H9 (cell line): ENCODE measurements at regions not wholly inside any gene's neighbourhood (a gene's known extent, or its start where the extent isn't known, plus 50 kb on each side); places are given as distances from the start of the nearest gene placed in this dataset.

Source experiments
- DNase-seq: peaks from one replicate; pipeline ENCODE4 v3.0.0-alpha.2; 2017
- H2AFZ ChIP-seq: one replicate; pipeline ENCODE4 v1.6.1; 2013; ENCODE audit warnings: mild to moderate bottlenecking, low read length, control low read depth, moderate library complexity
- H2AK5ac ChIP-seq: 2 replicates; pipeline ENCODE4 v1.6.1; 2013; ENCODE audit warnings: low read length, control low read depth, mixed read lengths; ENCODE audit not compliant: insufficient read length
- H2BK120ac ChIP-seq: one replicate; pipeline ENCODE4 v1.6.1; 2013; ENCODE audit warnings: low read depth, mild to moderate bottlenecking, low read length, control low read depth, inconsistent platforms; ENCODE audit not compliant: poor library complexity, severe bottlenecking
- H2BK12ac ChIP-seq: 2 replicates; pipeline ENCODE4 v1.6.1; 2013; ENCODE audit warnings: low read length, control low read depth, mixed read lengths, low read depth; ENCODE audit not compliant: insufficient read length
- H2BK15ac ChIP-seq: 2 replicates; pipeline ENCODE4 v1.6.1; 2013; ENCODE audit warnings: low read depth, low read length, control low read depth
- H2BK20ac ChIP-seq: one replicate; pipeline ENCODE4 v1.6.1; 2013; ENCODE audit warnings: low read depth, mild to moderate bottlenecking, low read length, control low read depth, inconsistent platforms; ENCODE audit not compliant: poor library complexity, severe bottlenecking
- H2BK5ac ChIP-seq: 2 replicates; pipeline ENCODE4 v1.6.1; 2013; ENCODE audit warnings: low read length, control low read depth, mixed read lengths; ENCODE audit not compliant: insufficient read length
- H3K14ac ChIP-seq: 2 replicates; pipeline ENCODE4 v1.6.1; 2013; ENCODE audit warnings: low read length, control low read depth; ENCODE audit not compliant: insufficient read depth
- H3K18ac ChIP-seq: 2 replicates; pipeline ENCODE4 v1.6.1; 2013; ENCODE audit warnings: low read depth, mild to moderate bottlenecking, mixed read lengths, low read length, control low read depth; ENCODE audit not compliant: insufficient read length
- H3K23ac ChIP-seq: 2 replicates; pipeline ENCODE4 v1.6.1; 2013; ENCODE audit warnings: low read length, control low read depth, mixed read lengths, low read depth; ENCODE audit not compliant: insufficient read length
- H3K23me2 ChIP-seq: 2 replicates; pipeline ENCODE4 v1.6.1; 2013; ENCODE audit warnings: low read depth, mild to moderate bottlenecking, mixed read lengths, low read length, control low read depth; ENCODE audit not compliant: insufficient read length, poor library complexity, severe bottlenecking
- H3K27ac ChIP-seq: 2 replicates; pipeline ENCODE4 v1.5.1; 2013; ENCODE audit warnings: low read length, control low read depth, mixed read lengths, low read depth; ENCODE audit not compliant: insufficient read length
- H3K27me3 ChIP-seq: 2 replicates; pipeline ENCODE4 v1.6.1; 2013; ENCODE audit warnings: low read length, control low read depth, inconsistent platforms; ENCODE audit not compliant: insufficient read depth
- H3K4ac ChIP-seq: 2 replicates; pipeline ENCODE4 v1.6.1; 2013; ENCODE audit warnings: low read depth, mild to moderate bottlenecking, control low read depth, inconsistent platforms, low read length, moderate library complexity
- H3K4me1 ChIP-seq: 2 replicates; pipeline ENCODE4 v1.6.1; 2013; ENCODE audit warnings: low read length, control low read depth, inconsistent platforms; ENCODE audit not compliant: insufficient read depth
- H3K4me2 ChIP-seq: 2 replicates; pipeline ENCODE4 v1.6.1; 2013; ENCODE audit warnings: low read length, control low read depth, mixed read lengths; ENCODE audit not compliant: insufficient read length, insufficient read depth
- H3K56ac ChIP-seq: 2 replicates; pipeline ENCODE4 v1.6.1; 2013; ENCODE audit warnings: low read depth, mild to moderate bottlenecking, mixed read lengths, low read length, control low read depth; ENCODE audit not compliant: insufficient read length
- H3K79me1 ChIP-seq: 2 replicates; pipeline ENCODE4 v1.6.1; 2013; ENCODE audit warnings: low read depth, mild to moderate bottlenecking, moderate library complexity, low read length, control low read depth, inconsistent platforms; ENCODE audit not compliant: insufficient read depth, poor library complexity, severe bottlenecking
- H3K79me2 ChIP-seq: 2 replicates; pipeline ENCODE4 v1.6.1; 2013; ENCODE audit warnings: low read length, control low read depth, inconsistent platforms; ENCODE audit not compliant: insufficient read depth
- H3K9ac ChIP-seq: 2 replicates; pipeline ENCODE4 v1.6.1; 2013; ENCODE audit warnings: low read length, control low read depth, mixed read lengths; ENCODE audit not compliant: insufficient read length; ENCODE audit errors: extremely low read depth
- H3K9me3 ChIP-seq: one replicate; pipeline ENCODE4 v1.6.1; 2013; ENCODE audit warnings: low read depth, low read length, inconsistent platforms; ENCODE audit not compliant: control insufficient read depth
- H3T11ph ChIP-seq: one replicate; pipeline ENCODE4 v1.6.1; 2013; ENCODE audit warnings: mild to moderate bottlenecking, low read length, control low read depth, inconsistent platforms
- H4K20me1 ChIP-seq: one replicate; pipeline ENCODE4 v1.6.1; 2013; ENCODE audit not compliant: control insufficient read depth, insufficient read length, insufficient read depth
- H4K5ac ChIP-seq: 2 replicates; pipeline ENCODE4 v1.6.1; 2013; ENCODE audit warnings: low read depth, mild to moderate bottlenecking, mixed read lengths, low read length, control low read depth; ENCODE audit not compliant: insufficient read length
- H4K8ac ChIP-seq: replicated peaks from 2 replicates; pipeline ENCODE4 v1.6.1; 2013; ENCODE audit warnings: low read length, control low read depth, mixed read lengths, low read depth; ENCODE audit not compliant: insufficient read length
- H4K91ac ChIP-seq: 2 replicates; pipeline ENCODE4 v1.6.1; 2013; ENCODE audit warnings: low read depth, mild to moderate bottlenecking, moderate library complexity, mixed read lengths, low read length, control low read depth; ENCODE audit not compliant: insufficient read length
- H3K27ac Mint-ChIP-seq, 3 experiments: 2 replicates in 2 of 3; 3 replicates in 1 of 3; pipeline ENCODE4 v1.8.0; 2020 to 2021; ENCODE audit warnings: mixed read lengths in 3 of 3, mild to moderate bottlenecking in 1 of 3, moderate library complexity in 1 of 3
- H3K27me3 Mint-ChIP-seq: 2 replicates; pipeline ENCODE4 v1.8.0; 2021; ENCODE audit warnings: low read depth, mild to moderate bottlenecking, moderate library complexity, mixed read lengths
- H3K36me3 Mint-ChIP-seq, 3 experiments: 2 replicates in 2 of 3; 3 replicates in 1 of 3; pipeline ENCODE4 v1.8.0; 2020 to 2021; ENCODE audit warnings: low read depth in 3 of 3, mixed read lengths in 3 of 3; ENCODE audit not compliant: insufficient read depth in 1 of 3
- H3K4me1 Mint-ChIP-seq, 2 experiments: 2 replicates each; pipeline ENCODE4 v1.8.0; 2020; ENCODE audit warnings: mixed read lengths in 2 of 2
- H3K4me3 Mint-ChIP-seq, 2 experiments: 2 replicates in 1 of 2; 3 replicates in 1 of 2; pipeline ENCODE4 v1.8.0; 2020 to 2021; ENCODE audit warnings: mild to moderate bottlenecking in 2 of 2, mixed read lengths in 2 of 2, moderate library complexity in 1 of 2
- H3K9me3 Mint-ChIP-seq, 2 experiments: 2 replicates in 1 of 2; 3 replicates in 1 of 2; pipeline ENCODE4 v1.8.0; 2020; ENCODE audit warnings: mild to moderate bottlenecking in 2 of 2, mixed read lengths in 2 of 2, moderate library complexity in 1 of 2
- CTCF ChIP-seq: fragments of 200-600 bp; sonication (generic); conservative IDR thresholded peaks from 3 replicates; pipeline ENCODE4 v1.8.0; 2021; ENCODE audit warnings: antibody characterized with exemption, mild to moderate bottlenecking
- WGBS: extraction: QIAGEN DNeasy Blood & Tissue Kit; methylation state at CpG from one replicate; pipeline ENCODE4 v1.1.7; 2013; ENCODE audit warnings: missing lambda C conversion rate, low lambda C conversion rate, mixed read lengths; ENCODE audit not compliant: insufficient read length; ENCODE audit errors: extremely low coverage; 5-methylcytosine and 5-hydroxymethylcytosine counted together

- H3K56ac ChIP-seq = no peak overlapping the region
- H2BK120ac ChIP-seq = no peak overlapping the region
- H3K27me3 ChIP-seq = no peaks in the 10 kb centered on the region
- H3K4me2 ChIP-seq = no peak overlapping the region
- H3K18ac ChIP-seq = no peak overlapping the region
- H3K4ac ChIP-seq = no peak overlapping the region
- no peak overlapping the region for H3K9ac ChIP-seq
- H3K27ac ChIP-seq = no peak overlapping the region
- H3K14ac ChIP-seq = no peak overlapping the region
- H4K5ac ChIP-seq = no peak overlapping the region
- H3K27me3 Mint-ChIP-seq = peaks cover 20% of the 10 kb centered on the region
- H3K27ac Mint-ChIP-seq = no peak overlapping the region
- H3T11ph ChIP-seq = no peak overlapping the region
- H4K8ac ChIP-seq = no peak overlapping the region
- no peak overlapping the region for H2AK5ac ChIP-seq
- no peak for DNase-seq
- no peaks in the 10 kb centered on the region for H3K9me3 Mint-ChIP-seq
- H3K23ac ChIP-seq = no peak overlapping the region
- no peak overlapping the region for H2AFZ ChIP-seq
- H2BK15ac ChIP-seq = no peak overlapping the region
- 0 out of 2 replicates have a peak, but pooled peaks cover 2% of the 10 kb centered on the region for H3K79me2 ChIP-seq
- no peak for TF ChIP-seq CTCF
- H3K4me1 Mint-ChIP-seq = no peaks in the 10 kb centered on the region
- H2BK12ac ChIP-seq = no peak overlapping the region
- H3K4me3 Mint-ChIP-seq = no peak overlapping the region
- no CpG with 5 or more reads among the region's 6 CpGs for WGBS
- H4K91ac ChIP-seq = no peak overlapping the region
- no peaks in the 10 kb centered on the region for H4K20me1 ChIP-seq
- no peaks in the 10 kb centered on the region for H3K79me1 ChIP-seq
- H3K9me3 ChIP-seq = no peaks in the 10 kb centered on the region
- H3K4me1 ChIP-seq = no peaks in the 10 kb centered on the region; the same call in 1 of the 2 replicates
- no peaks in the 10 kb centered on the region for H3K36me3 Mint-ChIP-seq
- H2BK5ac ChIP-seq = no peak overlapping the region
- H2BK20ac ChIP-seq = no peak overlapping the region
- H3K23me2 ChIP-seq = no peaks in the 10 kb centered on the region
Observed at GRCh38 chr15:95901271-95901670, 429.2 kb upstream of the NR2F2 start.
